8988T (cell line): ENCODE measurements at regions not wholly inside any gene's neighbourhood (a gene's known extent, or its start where the extent isn't known, plus 50 kb on each side); places are given as distances from the start of the nearest gene placed in this dataset.

Experiments used
- DNase-seq: peaks from one replicate; pipeline ENCODE4 v3.0.0; 2011

DNA sequence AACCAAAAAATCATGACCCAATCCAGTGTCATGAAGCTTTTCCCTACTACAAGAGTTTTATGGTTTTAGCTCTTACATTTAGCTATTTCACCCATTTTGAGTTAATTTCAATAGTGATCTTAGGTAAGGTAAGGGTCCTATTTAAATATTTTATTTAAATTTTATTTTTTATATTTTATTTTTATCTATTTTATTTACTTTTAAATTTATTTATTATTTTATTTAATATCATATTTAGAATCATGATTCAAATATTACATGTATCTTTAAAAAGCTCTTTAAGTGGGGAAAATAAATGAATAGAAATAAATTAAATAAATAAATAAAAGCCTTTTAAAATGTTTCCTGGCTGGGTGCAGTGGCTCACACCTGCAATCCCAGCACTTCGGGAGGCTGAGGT, 276.0 kb downstream of the SKIDA1 start:
- DNase-seq, result no peak

GRCh38 chr10:21247592-21247991, 277.9 kb downstream of the SKIDA1 start:
- DNase-seq, result no peak

GRCh38 chr10:21246178-21246577, 279.3 kb downstream of the SKIDA1 start:
- no peak for DNase-seq

- no peak for DNase-seq
These were observed 281.7 kb downstream of the SKIDA1 start for GRCh38 chr10:21243748-21244257.

DNA sequence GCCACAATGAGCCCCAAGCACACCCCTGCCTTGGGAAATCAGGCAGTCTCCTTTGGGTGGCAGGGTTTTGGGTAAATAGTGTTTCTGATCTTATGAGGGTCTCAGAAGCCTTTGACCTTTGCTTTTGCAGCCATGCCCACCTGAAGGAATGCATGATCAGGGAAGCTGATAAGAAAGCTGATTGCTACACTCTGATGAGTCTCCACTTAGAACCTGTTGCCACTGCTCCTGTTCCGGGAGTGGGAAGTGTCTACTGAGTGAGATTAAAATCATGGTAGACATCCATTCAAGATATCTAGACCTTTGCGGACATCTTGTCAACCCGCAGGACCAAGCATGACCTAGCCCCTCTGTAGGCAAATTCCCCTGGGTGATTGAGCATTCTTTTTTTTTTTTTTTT, 282.6 kb downstream of the SKIDA1 start:
- DNase-seq, result no peak

GRCh38 chr10:21238717-21239116, 286.8 kb downstream of the SKIDA1 start:
- no peak for DNase-seq

DNA sequence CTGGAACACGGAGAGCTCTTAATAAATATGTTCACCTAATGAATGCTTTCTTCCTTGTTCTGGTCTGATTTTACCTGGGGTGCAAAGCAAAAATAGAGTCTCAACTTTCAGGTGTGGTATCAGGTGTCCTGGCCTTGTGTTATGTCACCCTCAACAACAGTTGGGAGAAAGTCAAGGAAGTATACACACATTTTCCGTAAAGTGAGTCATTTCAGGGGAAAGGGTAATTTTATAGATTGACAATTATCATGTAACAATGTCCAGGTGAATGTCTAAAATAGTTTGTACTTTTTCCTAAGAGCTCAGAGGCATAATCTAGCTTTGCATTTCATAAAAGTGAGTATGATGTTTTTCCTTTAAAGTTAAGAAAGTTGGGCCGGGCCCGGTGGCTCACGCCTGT, 287.4 kb downstream of the SKIDA1 start:
- no peak for DNase-seq

DNA sequence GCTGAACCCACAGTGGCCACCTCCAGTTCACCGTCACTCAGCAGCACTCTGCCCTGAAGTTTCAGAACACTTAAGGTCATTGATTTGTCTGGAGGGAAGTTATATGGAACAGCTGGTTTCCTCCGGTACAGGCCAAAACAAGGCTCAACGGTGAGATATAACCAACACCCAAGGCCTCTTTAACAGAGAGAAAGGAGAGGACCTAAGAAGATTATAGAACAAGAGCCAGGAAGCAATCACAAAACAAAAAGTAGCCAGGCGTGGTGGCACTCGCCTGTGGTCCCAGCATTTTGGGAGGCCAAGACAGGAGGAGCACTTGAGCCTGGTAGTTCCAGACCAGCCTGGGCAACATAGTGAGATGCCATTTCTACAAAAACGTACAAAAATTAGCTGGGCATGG, 290.7 kb downstream of the SKIDA1 start:
- DNase-seq, result no peak

GRCh38 chr10:21230219-21230618, 295.3 kb downstream of the SKIDA1 start:
- no peak for DNase-seq

DNA sequence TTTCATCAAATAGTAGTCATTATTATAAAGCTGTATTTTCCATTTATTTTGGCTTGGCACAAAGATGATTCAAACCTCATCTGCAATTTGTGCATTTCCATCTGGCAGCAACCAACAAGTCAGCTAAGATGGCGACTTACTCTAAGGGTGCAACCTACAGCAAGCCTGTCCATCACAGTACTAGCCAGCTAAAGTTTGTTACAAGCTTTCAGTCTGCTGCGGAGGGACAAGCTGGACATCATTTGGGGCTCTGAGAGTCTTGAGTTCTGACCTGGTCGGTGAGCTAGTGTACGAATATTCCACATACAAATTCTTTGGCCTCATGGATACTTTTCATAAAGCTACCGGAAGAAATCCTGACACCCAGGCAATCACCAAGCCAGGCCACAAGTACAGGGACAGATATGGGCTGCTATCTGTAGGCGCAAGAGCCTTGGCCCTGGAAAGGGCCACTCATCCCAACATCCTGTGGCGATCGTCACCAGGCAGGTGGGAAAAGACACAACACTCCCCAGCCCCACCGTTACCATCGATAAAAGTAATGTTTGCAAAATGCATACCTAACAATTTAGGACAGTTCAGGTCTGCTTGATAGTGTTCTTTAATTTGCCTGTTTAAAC, 307.6 kb downstream of the SKIDA1 start:
- DNase-seq, result no peak

DNA sequence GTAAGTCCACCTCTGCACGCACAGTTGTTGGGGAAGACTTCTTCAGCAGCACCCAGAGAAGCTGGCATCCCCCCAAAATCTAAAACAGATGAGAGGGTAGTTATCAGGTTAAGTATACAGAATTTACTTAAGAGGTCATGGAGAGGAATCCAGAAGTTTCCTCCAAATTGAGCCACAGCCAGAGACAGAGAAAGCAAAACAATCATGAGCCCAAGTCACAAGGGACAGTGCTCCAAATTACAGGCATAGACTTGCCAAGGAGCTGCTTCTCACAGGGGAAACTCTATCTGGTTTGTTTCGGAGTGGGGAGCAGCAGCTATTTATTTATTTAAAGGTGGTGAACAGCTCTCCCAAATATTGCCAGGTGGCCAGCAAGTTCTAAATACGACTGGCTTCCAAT, 308.4 kb downstream of the SKIDA1 start:
- no peak for DNase-seq

DNA sequence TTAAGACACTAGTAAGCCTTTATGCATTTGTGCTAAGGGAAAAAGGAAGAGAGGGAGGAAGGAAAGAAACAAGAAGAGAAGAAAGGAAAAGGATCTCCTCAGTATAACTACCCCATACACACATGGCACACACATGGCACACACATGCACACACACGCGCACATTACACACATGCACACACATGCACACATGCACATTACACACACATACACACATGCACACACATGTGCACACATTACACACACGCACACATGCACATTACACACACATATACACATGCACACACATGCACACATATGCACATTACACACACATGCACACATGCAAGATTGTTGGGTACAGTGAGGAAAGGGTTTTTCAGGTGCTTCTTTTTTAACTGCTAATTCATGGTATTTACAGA, 311.2 kb downstream of the SKIDA1 start:
- DNase-seq, result no peak

- no peak for DNase-seq
These were observed 312.1 kb downstream of the SKIDA1 start for GRCh38 chr10:21213381-21213780.

- no peak for DNase-seq
These were observed 312.6 kb downstream of the SKIDA1 start for GRCh38 chr10:21212912-21213311.

GRCh38 chr10:21212348-21212747, 313.1 kb downstream of the SKIDA1 start:
- DNase-seq, result no peak

DNA sequence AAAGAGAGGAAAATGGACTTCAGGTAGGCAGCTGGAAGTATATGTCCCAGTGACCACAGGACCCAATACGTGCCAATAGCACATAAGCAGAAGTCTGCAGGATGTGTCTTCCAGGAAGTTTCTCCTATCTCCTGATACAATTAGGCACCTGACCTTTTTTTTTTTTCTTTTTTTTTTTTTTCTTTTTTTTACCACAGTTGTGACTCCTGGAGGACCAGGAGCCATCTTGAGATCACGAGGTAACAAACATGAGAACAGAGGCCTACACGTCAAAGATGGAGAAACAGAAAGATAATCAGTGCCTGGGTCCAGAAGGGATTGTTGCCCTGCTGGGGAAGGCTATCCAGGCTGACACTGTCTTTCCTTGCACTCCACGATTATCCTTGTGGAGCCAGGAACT, 312.4 kb upstream of the NEBL start:
- DNase-seq, result no peak

- DNase-seq, result no peak
These were observed 311.7 kb upstream of the NEBL start for GRCh38 chr10:21208666-21209316.

DNA sequence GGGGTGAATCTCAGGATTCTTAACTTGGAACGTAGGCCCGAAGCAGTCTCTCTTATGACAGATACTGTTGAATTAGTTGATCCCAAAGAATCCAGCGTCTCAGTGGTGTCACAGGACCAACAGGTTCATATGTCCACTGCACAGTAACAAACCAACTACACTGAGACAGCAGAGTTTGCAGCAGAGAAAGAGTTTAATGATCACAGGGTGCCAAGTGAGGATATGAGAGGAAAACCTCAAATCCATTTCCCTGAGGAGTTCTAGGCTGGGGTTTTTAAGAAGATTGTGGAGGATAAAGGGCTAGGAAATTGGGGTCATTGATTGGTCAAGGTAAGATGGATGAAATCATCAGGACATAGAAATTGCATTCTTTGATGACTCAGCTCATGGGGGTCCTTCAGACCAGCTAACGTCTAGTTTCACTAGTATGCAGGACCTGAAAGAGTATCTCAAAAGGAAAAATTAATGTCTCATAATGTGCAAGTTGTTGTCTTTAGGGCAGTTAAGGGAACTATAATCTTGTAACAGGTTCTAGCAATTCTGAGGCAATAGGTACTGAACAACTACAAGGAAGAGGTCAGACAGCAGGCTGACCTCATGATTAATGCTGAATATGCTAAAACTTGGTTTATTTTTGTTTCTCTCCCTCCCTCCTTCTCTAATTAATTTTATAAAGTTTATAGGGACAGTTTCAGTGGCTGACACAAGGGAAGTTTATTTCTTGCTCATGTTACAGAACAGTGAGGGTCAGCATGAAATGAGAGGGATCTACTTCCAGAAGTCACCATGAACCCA, 310.9 kb upstream of the NEBL start:
- DNase-seq, result no peak

DNA sequence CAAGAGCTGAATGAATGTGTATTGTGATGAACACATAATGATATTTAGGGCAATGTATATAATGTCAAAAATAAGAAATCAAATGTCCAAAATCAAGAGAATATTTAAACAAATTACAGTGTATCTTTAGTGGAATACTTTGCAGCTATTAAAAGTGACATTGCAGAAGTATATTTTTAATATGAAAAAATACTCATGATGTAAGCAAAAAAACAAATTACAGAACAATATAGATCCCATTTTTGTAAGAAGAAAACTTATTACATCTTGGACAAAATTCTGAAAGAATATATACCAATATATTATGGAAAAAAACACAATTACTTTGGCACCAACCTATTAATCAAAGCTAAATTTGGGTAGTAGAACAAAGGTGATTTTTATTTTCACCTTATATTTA, 308.2 kb upstream of the NEBL start:
- no peak for DNase-seq

GRCh38 chr10:21203473-21204107, 306.5 kb upstream of the NEBL start:
- no peak for DNase-seq

DNA sequence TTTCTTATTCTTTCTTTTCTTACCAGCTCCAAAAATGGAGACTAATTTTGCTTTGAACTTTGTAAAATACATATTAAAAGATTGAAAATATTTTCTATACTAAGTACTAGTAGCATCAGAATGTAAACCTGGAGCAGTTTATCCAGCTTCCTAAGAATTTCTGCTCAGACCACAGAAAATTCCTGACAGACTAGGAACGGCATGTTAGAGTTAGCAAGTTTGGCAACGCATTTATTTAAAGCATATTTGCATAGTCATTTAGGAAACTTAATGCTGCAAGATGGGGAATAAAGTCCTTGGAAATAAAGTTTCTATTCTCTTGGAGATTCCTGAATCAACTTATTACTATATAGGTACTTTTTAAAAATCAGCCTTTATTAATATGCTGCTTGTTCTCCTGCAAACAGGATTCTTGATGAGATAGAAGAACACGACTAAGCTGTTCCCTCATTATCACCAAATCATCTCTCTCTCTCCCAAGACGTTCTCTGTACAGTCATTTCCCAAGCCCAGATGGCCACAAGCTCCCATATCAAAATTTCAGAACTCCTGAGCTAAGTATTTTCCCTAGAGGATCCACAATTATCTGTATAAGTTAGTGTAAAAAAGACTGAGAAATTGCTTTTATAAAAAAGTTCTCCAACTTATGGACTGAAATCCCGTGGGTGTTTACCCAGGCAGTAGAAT, 305.8 kb upstream of the NEBL start:
- no peak for DNase-seq

GRCh38 chr10:21199501-21199900, 302.4 kb upstream of the NEBL start:
- DNase-seq, result no peak

DNA sequence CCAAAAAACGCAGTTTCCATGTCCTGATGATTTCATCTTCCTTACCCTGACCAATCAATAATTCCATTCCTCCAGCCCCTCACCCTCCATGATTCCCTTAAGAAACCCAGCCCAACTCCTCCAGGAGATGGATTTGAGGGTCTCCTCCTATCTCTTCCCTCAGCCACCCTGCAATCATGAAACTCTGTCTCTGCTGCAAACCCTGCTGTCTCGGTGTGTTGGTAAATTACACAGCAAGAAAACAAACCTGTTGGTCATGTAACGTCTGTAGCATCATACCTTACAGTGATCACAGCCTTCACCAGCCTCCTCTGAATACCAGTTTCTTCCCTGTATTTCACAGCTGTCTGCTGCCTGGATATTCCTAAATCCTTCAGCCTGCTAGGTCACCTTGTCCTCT, 300.7 kb upstream of the NEBL start:
- DNase-seq, result no peak
